Right cardiac atrium (tissue), 5 donors: ENCODE measurements at regions not wholly inside any gene's neighbourhood (a gene's known extent, or its start where the extent isn't known, plus 50 kb on each side); places are given as distances from the start of the nearest gene placed in this dataset.
"Not testable (repeated sequence)": the region's sequence is repeated elsewhere in the genome, so short reads cannot be mapped to it uniquely, and the experiment has no call there.

ENCODE experiments used
- ATAC-seq, 2 donors: fragments of 200-7000 bp; cut with Tn5 transposase; one replicate each; pipeline versions ENCODE4 v1.8.0 to v1.9.1; 2020; ENCODE audit warnings: moderate library complexity in 2 of 2, mild to moderate bottlenecking in 1 of 2
- DNase-seq, 3 donors: peaks; one replicate each; pipeline ENCODE4 v3.0.0-alpha.2; 2020
- H3K27ac ChIP-seq: one replicate; pipeline ENCODE4 v1.5.1; 2013; ENCODE audit warnings: mild to moderate bottlenecking, low read length, control low read depth, moderate library complexity
- H3K27me3 ChIP-seq: one replicate; pipeline ENCODE4 v1.6.1; 2013; ENCODE audit not compliant: control insufficient read depth, insufficient read depth
- H3K4me1 ChIP-seq: one replicate; pipeline ENCODE4 v1.6.1; 2013; ENCODE audit warnings: low read length; ENCODE audit not compliant: control insufficient read depth, insufficient read depth
- H3K4me3 ChIP-seq: one replicate; pipeline ENCODE4 v1.5.1; 2013; ENCODE audit warnings: low read length, control low read depth
- H3K9me3 ChIP-seq: one replicate; pipeline ENCODE4 v1.6.1; 2013; ENCODE audit warnings: low read length; ENCODE audit not compliant: control insufficient read depth
- WGBS: extraction: QIAGEN DNeasy Blood & Tissue Kit; methylation state at CpG from one replicate; pipeline ENCODE4 v1.1.7; 2013; 5-methylcytosine and 5-hydroxymethylcytosine counted together
- intact Hi-C, 4 donors: fragments of 100-400 bp; cut with DNase I; formaldehyde crosslinking; loops; one replicate each; pipeline versions ENCODE4 v1.11.0 to v1.14.0; 2022 to 2023
- donor health status: healthy with polysubstance abuse.
- donor health status: DM: no; HTN: yes; CAD: no.
- donor health status: DM: no; HTN: no; CAD: no.
- donor health status: DM: no; HTN: yes; CAD: no; lungs with severe emphysema.
- donor health status: DM: yes; HTN: yes; CAD: no.

GRCh38 chr4:159776961-159777360 is 674.1 kb downstream of the RAPGEF2 start:
- intact Hi-C loops = no loop called here
- DNase-seq = no peak
- no peak overlapping the region for H3K27ac ChIP-seq
- H3K9me3 ChIP-seq = no peaks in the 10 kb centered on the region
- no peaks in the 10 kb centered on the region for H3K27me3 ChIP-seq
- 62% methylated on average over 2 of the region's 2 CpGs for WGBS
- no peaks in the 10 kb centered on the region for H3K4me1 ChIP-seq
- H3K4me3 ChIP-seq = no peak overlapping the region
- ATAC-seq = no peak

- DNase-seq (no peak), ATAC-seq (no peak)
- Histone ChIP-seq H3K27me3 (no peaks in the 10 kb centered on the region), H3K4me3 (no peak overlapping the region), H3K27ac (no peak overlapping the region), H3K9me3 (no peaks in the 10 kb centered on the region), H3K4me1 (no peaks in the 10 kb centered on the region)
- intact Hi-C loops = no loop called here
- WGBS = 59% methylated on average over 4 of the region's 4 CpGs
Measured at GRCh38 chr4:159777689-159778088, 674.8 kb downstream of the RAPGEF2 start.

GRCh38 chr4:159778298-159778697 is 675.4 kb downstream of the RAPGEF2 start:
- no peak for DNase-seq
- ATAC-seq = no peak
- intact Hi-C loops = no loop called here
- H3K4me3 ChIP-seq = no peak overlapping the region
- no peaks in the 10 kb centered on the region for H3K27me3 ChIP-seq
- no peaks in the 10 kb centered on the region for H3K9me3 ChIP-seq
- no peak overlapping the region for H3K27ac ChIP-seq
- H3K4me1 ChIP-seq = no peaks in the 10 kb centered on the region

- ATAC-seq (no peak), DNase-seq (no peak)
- Histone ChIP-seq H3K27ac (no peak overlapping the region), H3K4me1 (no peaks in the 10 kb centered on the region), H3K27me3 (no peaks in the 10 kb centered on the region), H3K4me3 (no peak overlapping the region), H3K9me3 (no peaks in the 10 kb centered on the region)
- 74% methylated on average over 3 of the region's 3 CpGs for WGBS
- intact Hi-C loops = no loop called here
Measured at GRCh38 chr4:159779716-159780115, 676.8 kb downstream of the RAPGEF2 start.

- H3K27me3 ChIP-seq = no peaks in the 10 kb centered on the region
- H3K4me1 ChIP-seq = no peaks in the 10 kb centered on the region
- 92% methylated on average over 2 of the region's 2 CpGs for WGBS
- H3K27ac ChIP-seq = no peak overlapping the region
- ATAC-seq = no peak
- DNase-seq = no peak
- H3K9me3 ChIP-seq = no peaks in the 10 kb centered on the region
- intact Hi-C loops = no loop called here
- no peak overlapping the region for H3K4me3 ChIP-seq
Measured at GRCh38 chr4:159780196-159780922, 677.5 kb downstream of the RAPGEF2 start.

- Histone ChIP-seq H3K27me3 (no peaks in the 10 kb centered on the region), H3K4me3 (no peak overlapping the region), H3K4me1 (no peaks in the 10 kb centered on the region), H3K27ac (no peak overlapping the region), H3K9me3 (no peaks in the 10 kb centered on the region)
- ATAC-seq (no peak), DNase-seq (no peak)
- intact Hi-C loops = no loop called here
- 89% methylated on average over 2 of the region's 2 CpGs for WGBS
Measured at GRCh38 chr4:159787901-159788300, 685.0 kb downstream of the RAPGEF2 start.

- WGBS = 51% methylated on average over 3 of the region's 3 CpGs
- no peak overlapping the region for H3K27ac ChIP-seq
- H3K4me3 ChIP-seq = no peak overlapping the region
- H3K9me3 ChIP-seq = no peaks in the 10 kb centered on the region
- H3K27me3 ChIP-seq = no peaks in the 10 kb centered on the region
- intact Hi-C loops = no loop called here
- no peak for ATAC-seq
- H3K4me1 ChIP-seq = no peaks in the 10 kb centered on the region
- DNase-seq = no peak
Measured at GRCh38 chr4:159791334-159791733, 688.5 kb downstream of the RAPGEF2 start.

- 94% methylated on average over 12 of the region's 12 CpGs for WGBS
- H3K4me1 ChIP-seq, H3K4me3 ChIP-seq, H3K27ac ChIP-seq, ATAC-seq, H3K27me3 ChIP-seq, intact Hi-C loops, H3K9me3 ChIP-seq: not testable (repeated sequence)
- DNase-seq = peak in 1 of 3 donors; percentile 19
Measured at GRCh38 chr4:159804592-159804991, 701.7 kb downstream of the RAPGEF2 start.

GRCh38 chr4:159823743-159824142 is 720.9 kb downstream of the RAPGEF2 start:
- DNase-seq (no peak), ATAC-seq (no peak)
- intact Hi-C loops = no loop called here
- Histone ChIP-seq H3K27ac (no peak overlapping the region), H3K27me3 (no peaks in the 10 kb centered on the region), H3K4me1 (no peaks in the 10 kb centered on the region), H3K9me3 (no peaks in the 10 kb centered on the region), H3K4me3 (no peak overlapping the region)
- WGBS = 84% methylated on average over 2 of the region's 2 CpGs

- H3K4me1 ChIP-seq = no peaks in the 10 kb centered on the region
- H3K4me3 ChIP-seq = no peak overlapping the region
- 52% methylated on average over 1 of the region's 1 CpG for WGBS
- intact Hi-C loops = no loop called here
- no peak for DNase-seq
- H3K27me3 ChIP-seq = no peaks in the 10 kb centered on the region
- no peak overlapping the region for H3K27ac ChIP-seq
- ATAC-seq = no peak
- no peaks in the 10 kb centered on the region for H3K9me3 ChIP-seq
Measured at GRCh38 chr4:159828687-159829086, 725.8 kb downstream of the RAPGEF2 start.

GRCh38 chr4:159829184-159829583 is 726.3 kb downstream of the RAPGEF2 start:
- 68% methylated on average over 2 of the region's 2 CpGs for WGBS

GRCh38 chr4:159837071-159837470 is 734.2 kb downstream of the RAPGEF2 start:
- Histone ChIP-seq H3K27ac (no peak overlapping the region), H3K9me3 (no peaks in the 10 kb centered on the region), H3K4me3 (no peak overlapping the region), H3K27me3 (no peaks in the 10 kb centered on the region), H3K4me1 (no peaks in the 10 kb centered on the region)
- WGBS = 75% methylated on average over 3 of the region's 3 CpGs
- no peak for DNase-seq
- intact Hi-C loops = no loop called here
- ATAC-seq = no peak

More at GRCh38 chr4:159829184-159829583, 726.3 kb downstream of the RAPGEF2 start:
- no peak for ATAC-seq
- DNase-seq = no peak
- intact Hi-C loops = no loop called here
- H3K9me3 ChIP-seq = no peaks in the 10 kb centered on the region
- H3K27ac ChIP-seq = no peak overlapping the region
- H3K4me1 ChIP-seq = no peaks in the 10 kb centered on the region
- no peaks in the 10 kb centered on the region for H3K27me3 ChIP-seq
- no peak overlapping the region for H3K4me3 ChIP-seq
